HepG2 (cell line): ENCODE measurements at regions not wholly inside any gene's neighbourhood (a gene's known extent, or its start where the extent isn't known, plus 50 kb on each side); places are given as distances from the start of the nearest gene placed in this dataset.

Source experiments
- EED ChIP-seq: sonication (generic); formaldehyde crosslinking; IDR thresholded peaks from 2 replicates; pipeline ENCODE4 v1.5.0; 2020; ENCODE audit warnings: mild to moderate bottlenecking, missing genetic modification reagents
- HHEX ChIP-seq: IDR thresholded peaks from 2 replicates; pipeline ENCODE4 v1.6.1; 2016; ENCODE audit warnings: control low read depth
- HOXA7 ChIP-seq: sonication (generic); formaldehyde crosslinking; IDR thresholded peaks from 2 replicates; pipeline ENCODE4 v1.8.1; 2022; ENCODE audit warnings: mild to moderate bottlenecking, missing genetic modification reagents, moderate library complexity
- IRF2 ChIP-seq: IDR thresholded peaks from 2 replicates; pipeline ENCODE4 v1.6.1; 2018; ENCODE audit warnings: missing genetic modification reagents, missing compliant biosample characterization
- KAT7 ChIP-seq: IDR thresholded peaks from 2 replicates; pipeline ENCODE4 v1.6.1; 2018; ENCODE audit warnings: borderline replicate concordance, missing compliant biosample characterization
- KAT8 ChIP-seq: IDR thresholded peaks from 2 replicates; pipeline ENCODE4 v1.6.1; 2016; ENCODE audit warnings: missing genetic modification reagents, missing compliant biosample characterization
- POLR2AphosphoS5 ChIP-seq: IDR thresholded peaks from 2 replicates; pipeline ENCODE4 v1.6.1; 2012; ENCODE audit warnings: low read depth, low read length
- ZKSCAN1 ChIP-seq: fragments of 150-350 bp; IDR thresholded peaks from 2 replicates; pipeline ENCODE4 v1.6.1; 2014; ENCODE audit warnings: low read length
- TF ChIP-seq, protein P1 (sequence below): IDR thresholded peaks from 2 replicates; pipeline ENCODE4 v1.6.1; 2016
- TF ChIP-seq, protein P2 (sequence below): sonication (generic); formaldehyde crosslinking; IDR thresholded peaks from 2 replicates; pipeline ENCODE4 v1.5.1; 2020; ENCODE audit warnings: mild to moderate bottlenecking, missing genetic modification reagents
- TF ChIP-seq, protein P3 (sequence below): sonication (generic); formaldehyde crosslinking; IDR thresholded peaks from 2 replicates; pipeline ENCODE4 v1.4.0; 2020; ENCODE audit warnings: mild to moderate bottlenecking, missing genetic modification reagents, borderline replicate concordance
- TF ChIP-seq, protein P4 (sequence below): sonication (generic); formaldehyde crosslinking; conservative IDR thresholded peaks from 2 replicates; pipeline ENCODE4 v1.4.0; 2020; ENCODE audit warnings: missing genetic modification reagents
- TF ChIP-seq, protein P5 (sequence below): sonication (generic); formaldehyde crosslinking; IDR thresholded peaks from 2 replicates; pipeline ENCODE4 v1.5.0; 2020; ENCODE audit warnings: mild to moderate bottlenecking, missing genetic modification reagents, moderate library complexity
- TF ChIP-seq, protein P6 (sequence below), 2 experiments: IDR thresholded peaks; 2 replicates each; pipeline ENCODE4 v1.6.1; 2011 to 2012; ENCODE audit warnings: low read length in 2 of 2, borderline replicate concordance in 1 of 2, low read depth in 1 of 2, mild to moderate bottlenecking in 1 of 2, moderate library complexity in 1 of 2

DNA sequence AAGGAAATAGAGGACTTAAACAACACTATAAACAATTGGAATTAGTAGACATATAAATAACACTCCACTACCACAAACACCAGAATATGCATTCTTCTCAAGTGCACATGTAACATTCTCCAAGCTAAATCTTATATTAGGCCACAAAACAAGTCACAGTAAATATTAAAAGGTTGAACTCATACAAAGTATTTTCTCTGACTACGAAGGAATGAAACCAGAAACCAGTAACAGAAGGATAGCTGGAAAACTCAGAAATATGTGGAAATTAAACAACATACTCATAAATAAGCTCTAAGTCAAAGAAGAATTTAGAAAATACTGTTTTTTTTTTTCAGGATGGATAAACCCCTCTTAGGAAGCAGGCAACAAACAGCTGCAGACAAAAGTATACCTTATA is 77.4 kb upstream of the IGFBP3 start:
- no peak for TF ChIP-seq KAT8 (CRISPR knock-in tag)
- TF ChIP-seq, protein P1, sequence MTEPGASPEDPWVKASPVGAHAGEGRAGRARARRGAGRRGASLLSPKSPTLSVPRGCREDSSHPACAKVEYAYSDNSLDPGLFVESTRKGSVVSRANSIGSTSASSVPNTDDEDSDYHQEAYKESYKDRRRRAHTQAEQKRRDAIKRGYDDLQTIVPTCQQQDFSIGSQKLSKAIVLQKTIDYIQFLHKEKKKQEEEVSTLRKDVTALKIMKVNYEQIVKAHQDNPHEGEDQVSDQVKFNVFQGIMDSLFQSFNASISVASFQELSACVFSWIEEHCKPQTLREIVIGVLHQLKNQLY = no peak
- TF ChIP-seq POLR2AphosphoS5 = no peak
- TF ChIP-seq, protein P2, sequence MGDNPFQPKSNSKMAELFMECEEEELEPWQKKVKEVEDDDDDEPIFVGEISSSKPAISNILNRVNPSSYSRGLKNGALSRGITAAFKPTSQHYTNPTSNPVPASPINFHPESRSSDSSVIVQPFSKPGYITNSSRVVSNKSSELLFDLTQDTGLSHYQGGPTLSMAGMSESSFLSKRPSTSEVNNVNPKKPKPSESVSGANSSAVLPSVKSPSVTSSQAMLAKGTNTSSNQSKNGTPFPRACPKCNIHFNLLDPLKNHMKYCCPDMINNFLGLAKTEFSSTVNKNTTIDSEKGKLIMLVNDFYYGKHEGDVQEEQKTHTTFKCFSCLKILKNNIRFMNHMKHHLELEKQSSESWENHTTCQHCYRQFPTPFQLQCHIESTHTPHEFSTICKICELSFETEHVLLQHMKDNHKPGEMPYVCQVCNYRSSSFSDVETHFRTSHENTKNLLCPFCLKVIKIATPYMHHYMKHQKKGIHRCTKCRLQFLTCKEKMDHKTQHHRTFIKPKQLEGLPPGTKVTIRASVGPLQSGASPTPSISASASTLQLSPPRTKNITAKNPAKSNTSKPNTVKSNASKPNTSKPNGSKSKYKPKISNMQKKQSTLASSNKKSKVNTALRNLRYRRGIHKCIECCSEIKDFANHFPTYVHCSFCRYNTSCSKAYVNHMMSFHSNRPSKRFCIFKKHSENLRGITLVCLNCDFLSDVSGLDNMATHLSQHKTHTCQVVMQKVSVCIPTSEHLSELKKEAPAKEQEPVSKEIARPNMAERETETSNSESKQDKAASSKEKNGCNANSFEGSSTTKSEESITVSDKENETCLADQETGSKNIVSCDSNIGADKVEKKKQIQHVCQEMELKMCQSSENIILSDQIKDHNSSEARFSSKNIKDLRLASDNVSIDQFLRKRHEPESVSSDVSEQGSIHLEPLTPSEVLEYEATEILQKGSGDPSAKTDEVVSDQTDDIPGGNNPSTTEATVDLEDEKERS (CRISPR knock-in tag) = no peak
- no peak for TF ChIP-seq HHEX (CRISPR knock-in tag)
- TF ChIP-seq, protein P3, sequence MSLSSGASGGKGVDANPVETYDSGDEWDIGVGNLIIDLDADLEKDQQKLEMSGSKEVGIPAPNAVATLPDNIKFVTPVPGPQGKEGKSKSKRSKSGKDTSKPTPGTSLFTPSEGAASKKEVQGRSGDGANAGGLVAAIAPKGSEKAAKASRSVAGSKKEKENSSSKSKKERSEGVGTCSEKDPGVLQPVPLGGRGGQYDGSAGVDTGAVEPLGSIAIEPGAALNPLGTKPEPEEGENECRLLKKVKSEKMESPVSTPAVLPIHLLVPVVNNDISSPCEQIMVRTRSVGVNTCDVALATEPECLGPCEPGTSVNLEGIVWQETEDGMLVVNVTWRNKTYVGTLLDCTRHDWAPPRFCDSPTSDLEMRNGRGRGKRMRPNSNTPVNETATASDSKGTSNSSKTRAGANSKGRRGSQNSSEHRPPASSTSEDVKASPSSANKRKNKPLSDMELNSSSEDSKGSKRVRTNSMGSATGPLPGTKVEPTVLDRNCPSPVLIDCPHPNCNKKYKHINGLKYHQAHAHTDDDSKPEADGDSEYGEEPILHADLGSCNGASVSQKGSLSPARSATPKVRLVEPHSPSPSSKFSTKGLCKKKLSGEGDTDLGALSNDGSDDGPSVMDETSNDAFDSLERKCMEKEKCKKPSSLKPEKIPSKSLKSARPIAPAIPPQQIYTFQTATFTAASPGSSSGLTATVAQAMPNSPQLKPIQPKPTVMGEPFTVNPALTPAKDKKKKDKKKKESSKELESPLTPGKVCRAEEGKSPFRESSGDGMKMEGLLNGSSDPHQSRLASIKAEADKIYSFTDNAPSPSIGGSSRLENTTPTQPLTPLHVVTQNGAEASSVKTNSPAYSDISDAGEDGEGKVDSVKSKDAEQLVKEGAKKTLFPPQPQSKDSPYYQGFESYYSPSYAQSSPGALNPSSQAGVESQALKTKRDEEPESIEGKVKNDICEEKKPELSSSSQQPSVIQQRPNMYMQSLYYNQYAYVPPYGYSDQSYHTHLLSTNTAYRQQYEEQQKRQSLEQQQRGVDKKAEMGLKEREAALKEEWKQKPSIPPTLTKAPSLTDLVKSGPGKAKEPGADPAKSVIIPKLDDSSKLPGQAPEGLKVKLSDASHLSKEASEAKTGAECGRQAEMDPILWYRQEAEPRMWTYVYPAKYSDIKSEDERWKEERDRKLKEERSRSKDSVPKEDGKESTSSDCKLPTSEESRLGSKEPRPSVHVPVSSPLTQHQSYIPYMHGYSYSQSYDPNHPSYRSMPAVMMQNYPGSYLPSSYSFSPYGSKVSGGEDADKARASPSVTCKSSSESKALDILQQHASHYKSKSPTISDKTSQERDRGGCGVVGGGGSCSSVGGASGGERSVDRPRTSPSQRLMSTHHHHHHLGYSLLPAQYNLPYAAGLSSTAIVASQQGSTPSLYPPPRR (CRISPR knock-in tag) = no peak
- TF ChIP-seq EED (CRISPR knock-in tag) = no peak
- TF ChIP-seq, protein P4, sequence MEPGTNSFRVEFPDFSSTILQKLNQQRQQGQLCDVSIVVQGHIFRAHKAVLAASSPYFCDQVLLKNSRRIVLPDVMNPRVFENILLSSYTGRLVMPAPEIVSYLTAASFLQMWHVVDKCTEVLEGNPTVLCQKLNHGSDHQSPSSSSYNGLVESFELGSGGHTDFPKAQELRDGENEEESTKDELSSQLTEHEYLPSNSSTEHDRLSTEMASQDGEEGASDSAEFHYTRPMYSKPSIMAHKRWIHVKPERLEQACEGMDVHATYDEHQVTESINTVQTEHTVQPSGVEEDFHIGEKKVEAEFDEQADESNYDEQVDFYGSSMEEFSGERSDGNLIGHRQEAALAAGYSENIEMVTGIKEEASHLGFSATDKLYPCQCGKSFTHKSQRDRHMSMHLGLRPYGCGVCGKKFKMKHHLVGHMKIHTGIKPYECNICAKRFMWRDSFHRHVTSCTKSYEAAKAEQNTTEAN = no peak
- TF ChIP-seq, protein P5, sequence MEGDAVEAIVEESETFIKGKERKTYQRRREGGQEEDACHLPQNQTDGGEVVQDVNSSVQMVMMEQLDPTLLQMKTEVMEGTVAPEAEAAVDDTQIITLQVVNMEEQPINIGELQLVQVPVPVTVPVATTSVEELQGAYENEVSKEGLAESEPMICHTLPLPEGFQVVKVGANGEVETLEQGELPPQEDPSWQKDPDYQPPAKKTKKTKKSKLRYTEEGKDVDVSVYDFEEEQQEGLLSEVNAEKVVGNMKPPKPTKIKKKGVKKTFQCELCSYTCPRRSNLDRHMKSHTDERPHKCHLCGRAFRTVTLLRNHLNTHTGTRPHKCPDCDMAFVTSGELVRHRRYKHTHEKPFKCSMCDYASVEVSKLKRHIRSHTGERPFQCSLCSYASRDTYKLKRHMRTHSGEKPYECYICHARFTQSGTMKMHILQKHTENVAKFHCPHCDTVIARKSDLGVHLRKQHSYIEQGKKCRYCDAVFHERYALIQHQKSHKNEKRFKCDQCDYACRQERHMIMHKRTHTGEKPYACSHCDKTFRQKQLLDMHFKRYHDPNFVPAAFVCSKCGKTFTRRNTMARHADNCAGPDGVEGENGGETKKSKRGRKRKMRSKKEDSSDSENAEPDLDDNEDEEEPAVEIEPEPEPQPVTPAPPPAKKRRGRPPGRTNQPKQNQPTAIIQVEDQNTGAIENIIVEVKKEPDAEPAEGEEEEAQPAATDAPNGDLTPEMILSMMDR (CRISPR knock-in tag) = no peak
- TF ChIP-seq IRF2 = no peak
- TF ChIP-seq HOXA7 = no peak
- no peak for TF ChIP-seq KAT7 (CRISPR knock-in tag)
- TF ChIP-seq ZKSCAN1 = no peak
- TF ChIP-seq, protein P6, sequence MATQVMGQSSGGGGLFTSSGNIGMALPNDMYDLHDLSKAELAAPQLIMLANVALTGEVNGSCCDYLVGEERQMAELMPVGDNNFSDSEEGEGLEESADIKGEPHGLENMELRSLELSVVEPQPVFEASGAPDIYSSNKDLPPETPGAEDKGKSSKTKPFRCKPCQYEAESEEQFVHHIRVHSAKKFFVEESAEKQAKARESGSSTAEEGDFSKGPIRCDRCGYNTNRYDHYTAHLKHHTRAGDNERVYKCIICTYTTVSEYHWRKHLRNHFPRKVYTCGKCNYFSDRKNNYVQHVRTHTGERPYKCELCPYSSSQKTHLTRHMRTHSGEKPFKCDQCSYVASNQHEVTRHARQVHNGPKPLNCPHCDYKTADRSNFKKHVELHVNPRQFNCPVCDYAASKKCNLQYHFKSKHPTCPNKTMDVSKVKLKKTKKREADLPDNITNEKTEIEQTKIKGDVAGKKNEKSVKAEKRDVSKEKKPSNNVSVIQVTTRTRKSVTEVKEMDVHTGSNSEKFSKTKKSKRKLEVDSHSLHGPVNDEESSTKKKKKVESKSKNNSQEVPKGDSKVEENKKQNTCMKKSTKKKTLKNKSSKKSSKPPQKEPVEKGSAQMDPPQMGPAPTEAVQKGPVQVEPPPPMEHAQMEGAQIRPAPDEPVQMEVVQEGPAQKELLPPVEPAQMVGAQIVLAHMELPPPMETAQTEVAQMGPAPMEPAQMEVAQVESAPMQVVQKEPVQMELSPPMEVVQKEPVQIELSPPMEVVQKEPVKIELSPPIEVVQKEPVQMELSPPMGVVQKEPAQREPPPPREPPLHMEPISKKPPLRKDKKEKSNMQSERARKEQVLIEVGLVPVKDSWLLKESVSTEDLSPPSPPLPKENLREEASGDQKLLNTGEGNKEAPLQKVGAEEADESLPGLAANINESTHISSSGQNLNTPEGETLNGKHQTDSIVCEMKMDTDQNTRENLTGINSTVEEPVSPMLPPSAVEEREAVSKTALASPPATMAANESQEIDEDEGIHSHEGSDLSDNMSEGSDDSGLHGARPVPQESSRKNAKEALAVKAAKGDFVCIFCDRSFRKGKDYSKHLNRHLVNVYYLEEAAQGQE (IDR thresholded peaks at IDR 0.05; ENCODE audit: borderline replicate concordance in 1 of 2, low read depth in 1 of 2, low read length in 2 of 2) = no peak
